ENCODE measurements at regions not wholly inside any gene's neighbourhood (a gene's known extent, or its start where the extent isn't known, plus 50 kb on each side); places are given as distances from the start of the nearest gene placed in this dataset.
"Not testable (repeated sequence)": the region's sequence is repeated elsewhere in the genome, so short reads cannot be mapped to it uniquely, and the experiment has no call there.

DNA sequence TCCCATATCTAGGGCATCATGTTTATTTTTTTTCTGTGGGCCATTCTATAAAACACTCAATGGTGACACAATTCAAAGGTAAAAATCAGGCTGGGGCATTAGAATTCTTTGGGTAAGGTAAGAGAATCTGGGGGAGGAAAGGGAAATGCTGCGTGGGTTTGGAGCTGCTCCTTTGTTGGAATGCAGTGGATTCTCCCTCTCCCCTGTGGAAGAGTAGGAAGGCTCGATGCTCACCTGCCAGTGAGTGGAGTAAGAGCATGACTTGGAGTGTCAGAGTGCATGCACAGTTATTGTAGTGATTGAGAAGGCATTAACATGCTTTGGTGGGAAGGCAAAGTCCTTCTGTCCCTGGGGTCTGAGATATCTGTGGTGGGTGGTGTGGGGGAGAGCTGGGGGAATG lies 280.0 kb downstream of the PDCD6IP start:
- WGBS, 2 donors: 34 to 58% methylated on average over 2 of the region's 2 CpGs
- no peak for TF ChIP-seq POLR2A (IDR thresholded peaks at IDR 0.05)
- TF ChIP-seq, protein P1, sequence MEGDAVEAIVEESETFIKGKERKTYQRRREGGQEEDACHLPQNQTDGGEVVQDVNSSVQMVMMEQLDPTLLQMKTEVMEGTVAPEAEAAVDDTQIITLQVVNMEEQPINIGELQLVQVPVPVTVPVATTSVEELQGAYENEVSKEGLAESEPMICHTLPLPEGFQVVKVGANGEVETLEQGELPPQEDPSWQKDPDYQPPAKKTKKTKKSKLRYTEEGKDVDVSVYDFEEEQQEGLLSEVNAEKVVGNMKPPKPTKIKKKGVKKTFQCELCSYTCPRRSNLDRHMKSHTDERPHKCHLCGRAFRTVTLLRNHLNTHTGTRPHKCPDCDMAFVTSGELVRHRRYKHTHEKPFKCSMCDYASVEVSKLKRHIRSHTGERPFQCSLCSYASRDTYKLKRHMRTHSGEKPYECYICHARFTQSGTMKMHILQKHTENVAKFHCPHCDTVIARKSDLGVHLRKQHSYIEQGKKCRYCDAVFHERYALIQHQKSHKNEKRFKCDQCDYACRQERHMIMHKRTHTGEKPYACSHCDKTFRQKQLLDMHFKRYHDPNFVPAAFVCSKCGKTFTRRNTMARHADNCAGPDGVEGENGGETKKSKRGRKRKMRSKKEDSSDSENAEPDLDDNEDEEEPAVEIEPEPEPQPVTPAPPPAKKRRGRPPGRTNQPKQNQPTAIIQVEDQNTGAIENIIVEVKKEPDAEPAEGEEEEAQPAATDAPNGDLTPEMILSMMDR (IDR thresholded peaks at IDR 0.05): no peak
- H3K9me3 ChIP-seq: no peaks in the 10 kb centered on the region
- no peaks in the 10 kb centered on the region for H3K27me3 ChIP-seq
- no peak overlapping the region for H3K27ac ChIP-seq
- DNase-seq: no peak
- no peaks in the 10 kb centered on the region for H3K36me3 ChIP-seq (ENCODE audit: low read depth, missing control alignments)
- intact Hi-C loops (cut with DNase I; ENCODE audit: low total_unique reads): no loop called here
- H3K4me1 ChIP-seq: no peaks in the 10 kb centered on the region
- no peak overlapping the region for H3K4me3 ChIP-seq

DNA sequence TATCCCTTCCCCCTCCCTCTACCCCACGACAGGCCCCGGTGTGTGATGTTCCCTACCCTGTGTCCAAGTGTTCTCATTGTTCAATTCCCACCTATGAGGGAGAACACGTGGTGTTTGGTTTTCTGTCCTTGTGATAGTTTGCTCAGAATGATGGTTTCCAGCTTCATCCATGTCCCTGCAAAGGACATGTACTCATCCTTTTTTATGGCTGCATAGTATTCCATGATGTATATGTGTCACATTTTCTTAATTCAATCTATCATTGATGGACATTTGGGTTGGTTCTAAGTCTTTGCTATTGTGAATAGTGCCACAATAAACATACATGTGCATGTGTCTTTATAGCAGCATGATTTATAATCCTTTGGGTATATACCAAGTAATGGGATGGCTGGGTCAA lies 281.4 kb downstream of the PDCD6IP start:
- H3K27ac ChIP-seq; DNase-seq; intact Hi-C loops (cut with DNase I; ENCODE audit: low total_unique reads); H3K9me3 ChIP-seq; H3K4me3 ChIP-seq; H3K4me1 ChIP-seq; H3K36me3 ChIP-seq (ENCODE audit: low read depth, missing control alignments); H3K27me3 ChIP-seq: not testable (repeated sequence)
- WGBS, 2 donors: 96 to 98% methylated on average over 3 of the region's 3 CpGs

DNA sequence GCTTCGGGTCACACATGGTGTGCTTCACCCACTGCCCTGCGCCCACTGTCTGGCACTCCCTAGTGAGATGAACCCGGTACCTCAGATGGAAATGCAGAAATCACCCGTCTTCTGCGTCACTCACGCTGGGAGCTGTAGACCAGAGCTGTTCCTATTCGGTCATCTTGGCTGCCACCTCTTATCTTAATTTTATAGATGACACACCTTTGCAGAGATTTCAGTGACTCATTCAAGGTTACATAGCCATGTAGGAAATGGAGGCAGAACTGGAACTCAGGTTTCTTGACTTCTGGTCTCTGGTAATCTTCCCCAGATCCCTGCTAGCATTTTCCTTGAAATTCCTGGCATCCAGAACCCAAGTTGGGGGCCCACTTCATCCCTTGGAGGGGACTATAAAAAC lies 291.9 kb downstream of the PDCD6IP start:
- DNase-seq; H3K27ac ChIP-seq; H3K36me3 ChIP-seq (ENCODE audit: low read depth, missing control alignments); H3K4me1 ChIP-seq; intact Hi-C loops (cut with DNase I; ENCODE audit: low total_unique reads); H3K27me3 ChIP-seq; H3K4me3 ChIP-seq; H3K9me3 ChIP-seq: not testable (repeated sequence)
- WGBS, 2 donors: 91 to 96% methylated on average over 7 of the region's 7 CpGs

DNA sequence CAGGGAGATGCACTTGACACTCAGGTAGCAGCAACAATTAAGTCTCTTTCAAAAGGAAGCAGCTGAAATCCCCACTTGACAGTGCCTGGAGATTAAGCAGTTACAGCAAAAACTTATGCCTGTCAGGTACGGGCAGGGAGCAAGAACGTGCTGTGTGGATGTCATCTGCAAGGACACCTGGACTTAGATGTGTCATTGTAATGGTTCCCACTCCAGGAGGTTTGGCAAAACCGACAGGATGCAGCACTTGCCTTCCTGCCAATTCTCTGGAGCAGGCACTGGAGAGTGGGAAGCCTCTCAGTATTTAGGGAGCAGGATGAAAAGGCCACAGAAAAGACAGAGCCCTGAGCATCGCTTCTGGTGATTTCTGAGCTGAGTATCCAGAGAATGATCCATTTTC lies 292.4 kb downstream of the PDCD6IP start:
- WGBS, 2 donors: 61 to 64% methylated on average over 4 of the region's 4 CpGs
- Histone ChIP-seq H3K27me3 (no peaks in the 10 kb centered on the region), H3K36me3 (ENCODE audit: low read depth, missing control alignments) (no peaks in the 10 kb centered on the region), H3K4me1 (no peaks in the 10 kb centered on the region), H3K4me3 (no peak overlapping the region), H3K27ac (no peak overlapping the region), H3K9me3 (no peaks in the 10 kb centered on the region)
- no peak for DNase-seq
- TF ChIP-seq, protein P1 (IDR thresholded peaks at IDR 0.05): no peak
- no peak for TF ChIP-seq POLR2A (IDR thresholded peaks at IDR 0.05)
- intact Hi-C loops (cut with DNase I; ENCODE audit: low total_unique reads): no loop called here

DNA sequence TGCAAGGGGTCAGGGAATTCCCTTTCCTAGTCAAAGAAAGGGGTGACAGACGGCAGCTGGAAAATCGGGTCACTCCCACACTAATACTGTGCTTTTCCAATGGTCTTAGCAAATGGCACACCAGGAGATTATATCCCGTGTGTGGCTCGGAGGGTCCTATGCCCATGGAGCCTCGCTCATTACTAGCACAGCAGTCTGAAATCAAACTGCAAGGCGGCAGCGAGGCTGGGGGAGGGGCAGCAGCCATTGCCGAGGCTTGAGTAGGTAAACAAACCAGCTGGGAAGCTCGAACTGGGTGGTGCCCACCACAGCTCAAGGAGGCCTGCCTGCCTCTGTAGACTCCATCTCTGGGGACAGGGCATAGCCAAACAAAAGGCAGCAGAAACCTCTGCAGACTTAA lies 295.9 kb downstream of the PDCD6IP start:
- intact Hi-C loops (cut with DNase I; ENCODE audit: low total_unique reads); H3K27ac ChIP-seq; H3K4me1 ChIP-seq; H3K9me3 ChIP-seq; H3K27me3 ChIP-seq; H3K4me3 ChIP-seq; DNase-seq; H3K36me3 ChIP-seq (ENCODE audit: low read depth, missing control alignments): not testable (repeated sequence)
- WGBS, 2 donors: 84 to 90% methylated on average over 7 to 9 of the region's 9 CpGs

DNA sequence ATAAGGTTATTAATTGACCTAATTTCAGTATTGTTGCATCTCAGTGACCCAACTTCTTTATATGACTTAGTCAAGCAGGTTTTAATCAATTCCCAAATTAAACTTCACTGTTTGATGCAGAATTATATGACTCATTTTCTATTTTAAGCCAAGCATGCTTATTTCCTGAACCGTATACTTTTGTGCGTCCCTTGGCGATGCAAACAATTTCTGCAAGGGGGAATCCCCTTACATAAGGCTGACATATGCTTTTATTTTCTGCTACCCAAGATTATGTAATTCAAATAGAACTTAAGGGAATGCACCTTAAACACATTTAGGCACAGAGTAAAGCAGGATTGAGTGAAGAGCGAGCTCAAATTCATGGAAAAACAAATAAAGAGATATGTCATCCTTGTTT lies 303.9 kb downstream of the PDCD6IP start:
- Histone ChIP-seq H3K27me3 (no peaks in the 10 kb centered on the region), H3K27ac (no peak overlapping the region), H3K36me3 (ENCODE audit: low read depth, missing control alignments) (no peaks in the 10 kb centered on the region), H3K9me3 (no peaks in the 10 kb centered on the region), H3K4me3 (no peak overlapping the region), H3K4me1 (no peaks in the 10 kb centered on the region)
- intact Hi-C loops (cut with DNase I; ENCODE audit: low total_unique reads): no loop called here
- no peak for DNase-seq
- TF ChIP-seq, protein P1 (IDR thresholded peaks at IDR 0.05): no peak
- no peak for TF ChIP-seq POLR2A (IDR thresholded peaks at IDR 0.05)
- WGBS, 2 donors: 73 to 76% methylated on average over 4 of the region's 4 CpGs
